ENCODE measurements at regions not wholly inside any gene's neighbourhood (a gene's known extent, or its start where the extent isn't known, plus 50 kb on each side); places are given as distances from the start of the nearest gene placed in this dataset.

DNA sequence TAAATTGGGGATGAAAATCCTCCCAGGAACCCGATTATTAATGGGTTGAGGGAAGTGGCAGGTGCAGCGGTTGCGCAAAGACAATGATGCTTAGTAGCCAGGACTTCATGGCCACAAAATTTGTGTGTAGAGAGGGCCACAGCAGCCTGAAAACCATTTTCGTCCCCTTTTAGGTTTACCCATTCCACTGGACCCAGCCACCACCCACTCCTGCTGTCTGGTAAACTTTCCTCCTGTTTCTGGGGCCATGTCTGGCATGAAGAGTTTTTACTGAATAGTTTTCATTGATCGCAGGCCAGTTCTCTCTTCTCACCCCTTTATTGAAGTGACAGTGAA, 69.5 kb upstream of the SYT13 start:
- POLR2A ChIA-PET (ENCODE audit: unreplicated experiment), result no interaction called here
- BruUV-seq (replicated peaks), result no TSS peak
- no peak for ATAC-seq (ENCODE audit: low read depth)

More for the DNA sequence above, 69.5 kb upstream of the SYT13 start:
- Histone ChIP-seq H2BK5ac (ENCODE audit: low read depth, low read length, poor library complexity, severe bottlenecking) (no peak overlapping the region), H2BK120ac (ENCODE audit: low read depth, low read length) (no peak overlapping the region), H3K36me3 (ENCODE audit: control insufficient read depth, insufficient read depth, low read length) (no peaks in the 10 kb centered on the region), H2AK9ac (replicated peaks; ENCODE audit: low read depth, low read length, poor library complexity) (no peak overlapping the region), H4K20me1 (ENCODE audit: insufficient read depth, low read length) (no peaks in the 10 kb centered on the region), H3K27ac (ENCODE audit: insufficient read depth, low read length) (no peak overlapping the region), H3K23ac (ENCODE audit: low read depth, low read length) (no peak overlapping the region), H3K27me3 (ENCODE audit: control insufficient read depth, insufficient read depth, low read length) (peaks cover 2% of the 10 kb centered on the region; the same call in 1 of the 2 replicates), H2BK20ac (ENCODE audit: low read depth, low read length) (no peak overlapping the region), H4K5ac (ENCODE audit: low read depth, low read length) (no peak overlapping the region), H3K4me2 (ENCODE audit: low read depth, low read length) (peak overlapping the region; percentile 47; the same call in 1 of the 2 replicates), H3K14ac (replicated peaks; ENCODE audit: low read depth, low read length) (no peak overlapping the region), H3K4me1 (ENCODE audit: control insufficient read depth, insufficient read depth, low read length) (no peaks in the 10 kb centered on the region), H3K79me1 (ENCODE audit: low read depth in 1 of 2, low read length in 2 of 2) (no peaks in the 10 kb centered on the region), H3K4ac (ENCODE audit: low read depth, low read length) (no peak overlapping the region), H2AK5ac (ENCODE audit: low read depth, low read length) (no peak overlapping the region), H2AFZ (replicated peaks; ENCODE audit: low read length, poor library complexity) (peak overlapping the region; percentile 86), H4K8ac (ENCODE audit: low read depth in 2 of 2, low read length in 2 of 2) (no peak overlapping the region), H4K91ac (ENCODE audit: insufficient read depth, low read depth, low read length) (no peak overlapping the region), H3K4me3 (ENCODE audit: insufficient read depth, low read depth, low read length) (peak overlapping the region; percentile 34; the same call in 1 of the 2 replicates), H2BK15ac (ENCODE audit: low read depth, low read length) (no peak overlapping the region), H3K9ac (ENCODE audit: low read depth, low read length) (no peak overlapping the region), H3K9me3 (ENCODE audit: control insufficient read depth, insufficient read depth, low read length) (no peaks in the 10 kb centered on the region), H3K56ac (ENCODE audit: extremely low read depth, insufficient read depth, low read length) (no peak overlapping the region), H3K18ac (ENCODE audit: low read depth, low read length) (no peak overlapping the region), H3K9me1 (ENCODE audit: insufficient read depth, low read length) (no peaks in the 10 kb centered on the region)
- 0% methylated on average over 1 of the region's 5 CpGs; no CpG with 5 or more reads in 1 of the 2 experiments for WGBS, 2 experiments (ENCODE audit: extremely low coverage in 2 of 2, insufficient read length in 1 of 2)
- CTCF ChIA-PET, result no interaction called here
- in situ Hi-C loops (cut with MboI; ENCODE audit: low sequenced_read_pairs), result no loop called here
- TF ChIP-seq ELK1 (IDR thresholded peaks at IDR 0.05; ENCODE audit: borderline replicate concordance, low read depth, low read length), result no peak
- TF ChIP-seq USF2 (IDR thresholded peaks at IDR 0.05; ENCODE audit: low read depth, low read length), result no peak
- no peak for TF ChIP-seq RCOR1 (IDR thresholded peaks at IDR 0.05; ENCODE audit: insufficient replicate concordance, low read length)
- TF ChIP-seq RFX5 (IDR thresholded peaks at IDR 0.05; ENCODE audit: low read depth, low read length), result no peak
- no peak for TF ChIP-seq RAD21 (IDR thresholded peaks at IDR 0.05; ENCODE audit: low read length)
- TF ChIP-seq SMC3 (IDR thresholded peaks at IDR 0.05; ENCODE audit: low read depth, low read length), result no peak
- TF ChIP-seq, protein P1, sequence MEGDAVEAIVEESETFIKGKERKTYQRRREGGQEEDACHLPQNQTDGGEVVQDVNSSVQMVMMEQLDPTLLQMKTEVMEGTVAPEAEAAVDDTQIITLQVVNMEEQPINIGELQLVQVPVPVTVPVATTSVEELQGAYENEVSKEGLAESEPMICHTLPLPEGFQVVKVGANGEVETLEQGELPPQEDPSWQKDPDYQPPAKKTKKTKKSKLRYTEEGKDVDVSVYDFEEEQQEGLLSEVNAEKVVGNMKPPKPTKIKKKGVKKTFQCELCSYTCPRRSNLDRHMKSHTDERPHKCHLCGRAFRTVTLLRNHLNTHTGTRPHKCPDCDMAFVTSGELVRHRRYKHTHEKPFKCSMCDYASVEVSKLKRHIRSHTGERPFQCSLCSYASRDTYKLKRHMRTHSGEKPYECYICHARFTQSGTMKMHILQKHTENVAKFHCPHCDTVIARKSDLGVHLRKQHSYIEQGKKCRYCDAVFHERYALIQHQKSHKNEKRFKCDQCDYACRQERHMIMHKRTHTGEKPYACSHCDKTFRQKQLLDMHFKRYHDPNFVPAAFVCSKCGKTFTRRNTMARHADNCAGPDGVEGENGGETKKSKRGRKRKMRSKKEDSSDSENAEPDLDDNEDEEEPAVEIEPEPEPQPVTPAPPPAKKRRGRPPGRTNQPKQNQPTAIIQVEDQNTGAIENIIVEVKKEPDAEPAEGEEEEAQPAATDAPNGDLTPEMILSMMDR (conservative IDR thresholded peaks at IDR 0.05; ENCODE audit: low read depth, low read length), result no peak
- TF ChIP-seq CHD1 (IDR thresholded peaks at IDR 0.05; ENCODE audit: low read depth, low read length), result no peak
- TF ChIP-seq MXI1 (IDR thresholded peaks at IDR 0.05; ENCODE audit: borderline replicate concordance, low read depth, low read length), result no peak
- no peak for TF ChIP-seq MAZ (IDR thresholded peaks at IDR 0.05; ENCODE audit: borderline replicate concordance, low read depth, low read length)
- TF ChIP-seq POLR2A (IDR thresholded peaks at IDR 0.05; ENCODE audit: low read depth, low read length), result no peak
- no peak for TF ChIP-seq BHLHE40 (IDR thresholded peaks at IDR 0.05; ENCODE audit: low read depth, low read length)
- no peak for TF ChIP-seq FOS (IDR thresholded peaks at IDR 0.05; ENCODE audit: low read depth, low read length)
- dilution Hi-C loops (cut with HindIII; ENCODE audit: low sequenced_read_pairs, unreplicated experiment), result no loop called here
- intact Hi-C loops (cut with micrococcal nuclease), result no loop called here
- DNase-seq, result no peak

All from IMR-90 (cell line).